CD14-positive monocyte (primary cell): ENCODE measurements at regions not wholly inside any gene's neighbourhood (a gene's known extent, or its start where the extent isn't known, plus 50 kb on each side); places are given as distances from the start of the nearest gene placed in this dataset.

Experiments used
- DNase-seq, 3 donors: peaks; one replicate each; pipeline ENCODE4 v3.0.0-alpha.2; 2011 to 2022
- H2AFZ ChIP-seq: 2 replicates; pipeline ENCODE4 v1.6.0; 2012; ENCODE audit warnings: mild to moderate bottlenecking, low read depth, low read length, inconsistent platforms; ENCODE audit not compliant: insufficient read depth, poor library complexity, severe bottlenecking
- H3K27ac ChIP-seq, 2 donors: 1 replicate in 1 of 2; 2 replicates in 1 of 2; pipeline ENCODE4 v1.5.1; 2012 to 2013; ENCODE audit warnings: low read length in 2 of 2, control low read depth in 1 of 2, inconsistent platforms in 1 of 2, low read depth in 1 of 2, mild to moderate bottlenecking in 1 of 2
- H3K27me3 ChIP-seq, 2 donors: one replicate each; pipeline versions ENCODE4 v1.6.0 to v1.6.1; 2011 to 2013; ENCODE audit warnings: low read length in 2 of 2; ENCODE audit not compliant: control insufficient read depth in 2 of 2, insufficient read depth in 2 of 2
- H3K36me3 ChIP-seq, 2 donors: replicated peaks in 1 of 2; 1 replicate in 1 of 2; 2 replicates in 1 of 2; pipeline versions ENCODE4 v1.5.1 to v1.6.1; 2012 to 2013; ENCODE audit warnings: low read length in 2 of 2, control low read depth in 1 of 2, inconsistent platforms in 1 of 2, mild to moderate bottlenecking in 1 of 2; ENCODE audit not compliant: insufficient read depth in 2 of 2, control insufficient read depth in 1 of 2
- H3K4me1 ChIP-seq, 2 donors: 1 replicate in 1 of 2; 2 replicates in 1 of 2; pipeline versions ENCODE4 v1.5.1 to v1.6.1; 2012 to 2013; ENCODE audit warnings: low read length in 2 of 2, control low read depth in 1 of 2, inconsistent platforms in 1 of 2, mild to moderate bottlenecking in 1 of 2, moderate library complexity in 1 of 2; ENCODE audit not compliant: insufficient read depth in 2 of 2, control insufficient read depth in 1 of 2
- H3K4me2 ChIP-seq: replicated peaks from 2 replicates; pipeline ENCODE3; 2012; ENCODE audit warnings: low read length, moderate library complexity, mild to moderate bottlenecking; ENCODE audit not compliant: poor library complexity, severe bottlenecking; ENCODE audit errors: extremely low read depth
- H3K4me3 ChIP-seq, 3 experiments: fragments of 200-600 bp in 1 of 3; sonication (generic) in 1 of 3; replicated peaks in 1 of 3; 1 replicate in 2 of 3; 2 replicates in 1 of 3; pipeline ENCODE4 v1.5.1; 2011 to 2013; ENCODE audit warnings: low read length in 3 of 3, mild to moderate bottlenecking in 3 of 3, control low read depth in 2 of 3, low read depth in 2 of 3, inconsistent platforms in 1 of 3, moderate library complexity in 1 of 3
- H3K79me2 ChIP-seq: 2 replicates; pipeline ENCODE4 v1.6.0; 2012; ENCODE audit warnings: mild to moderate bottlenecking, control low read depth, inconsistent platforms, low read length, moderate library complexity; ENCODE audit not compliant: insufficient read depth
- H3K9ac ChIP-seq: 2 replicates; pipeline ENCODE4 v1.6.0; 2017; ENCODE audit warnings: low read length, mild to moderate bottlenecking; ENCODE audit not compliant: insufficient read depth, poor library complexity, severe bottlenecking
- H3K9me3 ChIP-seq, 2 donors: replicated peaks in 1 of 2; 1 replicate in 1 of 2; 2 replicates in 1 of 2; pipeline versions ENCODE4 v1.5.1 to v1.6.1; 2012 to 2013; ENCODE audit warnings: low read length in 2 of 2, control low read depth in 1 of 2; ENCODE audit not compliant: control insufficient read depth in 1 of 2, insufficient read depth in 1 of 2
- H4K20me1 ChIP-seq: 2 replicates; pipeline ENCODE4 v1.6.0; 2012; ENCODE audit warnings: mild to moderate bottlenecking, low read length, control low read depth, moderate library complexity; ENCODE audit not compliant: insufficient read depth
- H3K27ac Mint-ChIP-seq, 7 donors: one replicate each; pipeline ENCODE4 v1.8.0; 2020; ENCODE audit warnings: mild to moderate bottlenecking in 7 of 7, mixed read lengths in 7 of 7, moderate library complexity in 6 of 7, inconsistent platforms in 2 of 7
- H3K27me3 Mint-ChIP-seq, 3 donors: one replicate each; pipeline ENCODE4 v1.8.0; 2021 to 2022; ENCODE audit warnings: low read depth in 3 of 3, mild to moderate bottlenecking in 3 of 3, mixed read lengths in 3 of 3, moderate library complexity in 3 of 3, inconsistent platforms in 1 of 3
- H3K36me3 Mint-ChIP-seq, 2 donors: one replicate each; pipeline ENCODE4 v1.8.0; 2020; ENCODE audit warnings: mixed read lengths in 2 of 2, inconsistent platforms in 1 of 2, mild to moderate bottlenecking in 1 of 2
- H3K4me1 Mint-ChIP-seq: one replicate; pipeline ENCODE4 v1.8.0; 2020; ENCODE audit warnings: mild to moderate bottlenecking, mixed read lengths
- H3K4me3 Mint-ChIP-seq, 2 donors: one replicate each; pipeline ENCODE4 v1.8.0; 2020; ENCODE audit warnings: mild to moderate bottlenecking in 2 of 2, mixed read lengths in 2 of 2, moderate library complexity in 1 of 2
- H3K9me3 Mint-ChIP-seq, 7 donors: one replicate each; pipeline ENCODE4 v1.8.0; 2020 to 2022; ENCODE audit warnings: mixed read lengths in 7 of 7, mild to moderate bottlenecking in 6 of 7, moderate library complexity in 6 of 7, inconsistent platforms in 2 of 7
- WGBS: methylation state at CpG from one replicate; pipeline ENCODE4 v1.1.5; 2013; ENCODE audit warnings: missing lambda C conversion rate; ENCODE audit not compliant: insufficient coverage; 5-methylcytosine and 5-hydroxymethylcytosine counted together
- intact Hi-C, 2 donors: fragments of 100-400 bp; cut with micrococcal nuclease; formaldehyde crosslinking; loops; one replicate each; pipeline versions ENCODE4 v1.15.0 to v1.15.1; 2023
- TF ChIP-seq, protein P1 (sequence below): fragments of 200-600 bp; IDR thresholded peaks from one replicate; pipeline ENCODE4 v1.8.0; 2022; ENCODE audit warnings: antibody characterized with exemption, mild to moderate bottlenecking

DNA sequence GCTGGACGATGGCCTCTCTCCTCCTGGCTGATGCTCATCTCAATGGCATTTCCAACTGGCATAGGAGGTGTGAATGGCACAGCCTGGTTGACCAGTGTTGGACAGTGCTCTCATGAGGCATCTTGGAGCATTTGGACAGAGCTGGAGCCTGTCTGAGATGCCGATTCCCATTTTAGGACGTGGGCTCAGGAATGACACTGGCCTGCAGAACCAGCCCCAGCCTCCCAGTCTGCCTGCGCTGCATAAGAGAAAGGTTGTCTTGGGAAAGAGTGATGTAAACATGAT is 118.2 kb upstream of the COPS8 start:
- H3K27ac ChIP-seq, result no peak overlapping the region
- peaks cover 25 to 30% of the 10 kb centered on the region in 2 donors for H3K4me1 ChIP-seq

DNA sequence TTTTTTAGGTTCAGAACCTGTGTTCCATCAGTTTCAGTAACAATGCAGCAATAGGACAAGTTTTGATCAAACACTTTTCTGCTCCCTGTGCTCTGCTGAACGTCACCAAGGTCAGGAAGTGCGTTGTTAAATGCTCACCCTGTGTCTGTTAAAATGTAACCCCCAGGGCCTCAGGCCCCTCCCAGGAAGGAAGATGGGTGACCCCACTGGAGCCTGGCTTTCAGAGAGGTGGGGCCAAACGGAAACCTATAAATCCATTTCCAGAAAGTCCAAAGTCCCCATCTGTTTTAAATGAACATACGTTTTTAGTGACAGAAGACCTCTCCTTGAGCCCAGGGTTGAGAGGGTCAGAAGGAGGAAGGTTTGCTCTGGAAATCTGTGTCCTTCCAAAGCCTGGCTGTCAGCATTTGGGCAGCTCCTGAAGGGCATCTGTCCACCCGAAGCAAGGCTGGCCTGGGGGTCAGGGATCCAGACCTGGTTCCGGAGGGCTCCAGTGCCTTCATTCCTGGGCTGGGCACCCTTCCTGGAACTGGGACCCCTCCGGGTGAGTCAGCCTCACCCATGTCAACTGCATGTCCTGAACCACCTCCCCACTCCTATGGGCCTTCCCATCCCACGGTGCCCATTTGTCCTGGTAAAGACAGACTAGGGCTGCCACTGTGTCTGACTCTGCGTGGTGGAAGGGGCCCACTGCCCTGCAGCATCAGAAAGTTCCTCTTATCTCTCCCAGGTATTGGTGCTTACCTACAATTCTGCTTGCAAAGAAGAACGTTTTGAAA is 117.4 kb upstream of the COPS8 start:
- Mint-ChIP-seq H3K36me3 (no peaks in the 10 kb centered on the region), H3K4me3 (no peak overlapping the region), H3K27me3 (peaks cover 11 to 14% (median 12%) of the 10 kb centered on the region in 3 donors), H3K9me3 (peaks cover 0 to 3% (median 0%) of the 10 kb centered on the region in 7 donors), H3K27ac (no peak overlapping the region), H3K4me1 (peaks cover 52% of the 10 kb centered on the region)
- Histone ChIP-seq H3K36me3 (no peaks in the 10 kb centered on the region), H3K9me3 (no peaks in the 10 kb centered on the region), H4K20me1 (no peaks in the 10 kb centered on the region), H2AFZ (no peak overlapping the region), H3K4me3 (no peak overlapping the region), H3K4me1 (peaks cover 34 to 39% of the 10 kb centered on the region in 2 donors), H3K27me3 (no peaks in the 10 kb centered on the region), H3K4me2 (no peak overlapping the region), H3K9ac (no peak overlapping the region), H3K27ac (no peak overlapping the region), H3K79me2 (no peaks in the 10 kb centered on the region)
- TF ChIP-seq, protein P1, sequence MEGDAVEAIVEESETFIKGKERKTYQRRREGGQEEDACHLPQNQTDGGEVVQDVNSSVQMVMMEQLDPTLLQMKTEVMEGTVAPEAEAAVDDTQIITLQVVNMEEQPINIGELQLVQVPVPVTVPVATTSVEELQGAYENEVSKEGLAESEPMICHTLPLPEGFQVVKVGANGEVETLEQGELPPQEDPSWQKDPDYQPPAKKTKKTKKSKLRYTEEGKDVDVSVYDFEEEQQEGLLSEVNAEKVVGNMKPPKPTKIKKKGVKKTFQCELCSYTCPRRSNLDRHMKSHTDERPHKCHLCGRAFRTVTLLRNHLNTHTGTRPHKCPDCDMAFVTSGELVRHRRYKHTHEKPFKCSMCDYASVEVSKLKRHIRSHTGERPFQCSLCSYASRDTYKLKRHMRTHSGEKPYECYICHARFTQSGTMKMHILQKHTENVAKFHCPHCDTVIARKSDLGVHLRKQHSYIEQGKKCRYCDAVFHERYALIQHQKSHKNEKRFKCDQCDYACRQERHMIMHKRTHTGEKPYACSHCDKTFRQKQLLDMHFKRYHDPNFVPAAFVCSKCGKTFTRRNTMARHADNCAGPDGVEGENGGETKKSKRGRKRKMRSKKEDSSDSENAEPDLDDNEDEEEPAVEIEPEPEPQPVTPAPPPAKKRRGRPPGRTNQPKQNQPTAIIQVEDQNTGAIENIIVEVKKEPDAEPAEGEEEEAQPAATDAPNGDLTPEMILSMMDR, result no peak
- intact Hi-C loops, result no loop called here
- 62% methylated on average over 8 of the region's 10 CpGs for WGBS
- no peak for DNase-seq

More for the DNA sequence above, 118.2 kb upstream of the COPS8 start:
- Mint-ChIP-seq H3K4me3 (no peak overlapping the region), H3K4me1 (peaks cover 44% of the 10 kb centered on the region), H3K27ac (peak overlapping the region in 1 of 7 donors; percentile 40), H3K27me3 (peaks cover 10 to 12% (median 11%) of the 10 kb centered on the region in 3 donors), H3K9me3 (peaks cover 0 to 3% (median 0%) of the 10 kb centered on the region in 7 donors), H3K36me3 (no peaks in the 10 kb centered on the region)
- 81% methylated on average over 4 of the region's 4 CpGs for WGBS
- no peak overlapping the region for H3K4me3 ChIP-seq
- DNase-seq, result no peak
- TF ChIP-seq, protein P1, result no peak
- H3K4me2 ChIP-seq, result no peak overlapping the region
- H3K9ac ChIP-seq, result no peak overlapping the region
- H3K36me3 ChIP-seq, result no peaks in the 10 kb centered on the region
- no peaks in the 10 kb centered on the region for H3K79me2 ChIP-seq
- H4K20me1 ChIP-seq, result no peaks in the 10 kb centered on the region
- no peaks in the 10 kb centered on the region for H3K9me3 ChIP-seq
- no peak overlapping the region for H2AFZ ChIP-seq
- no peaks in the 10 kb centered on the region for H3K27me3 ChIP-seq
- intact Hi-C loops, result no loop called here
